HL-60 (cell line): ENCODE measurements at regions not wholly inside any gene's neighbourhood (a gene's known extent, or its start where the extent isn't known, plus 50 kb on each side); places are given as distances from the start of the nearest gene placed in this dataset.
"Not testable (repeated sequence)": the region's sequence is repeated elsewhere in the genome, so short reads cannot be mapped to it uniquely, and the experiment has no call there.

Source experiments
- GABPA ChIP-seq: IDR thresholded peaks from 2 replicates; pipeline ENCODE4 v1.6.1; 2012; ENCODE audit warnings: low read depth
- POLR2AphosphoS5 ChIP-seq: IDR thresholded peaks from 2 replicates; pipeline ENCODE4 v1.6.1; 2012; ENCODE audit warnings: low read depth
- TF ChIP-seq, protein P1 (sequence below): IDR thresholded peaks from one replicate; pipeline ENCODE4 v1.5.1; 2011; ENCODE audit warnings: low read length, control low read depth, inconsistent platforms; ENCODE audit not compliant: insufficient read depth
- TF ChIP-seq, protein P2 (sequence below): IDR thresholded peaks from 2 replicates; pipeline ENCODE4 v1.6.1; 2012; ENCODE audit warnings: low read depth; ENCODE audit not compliant: insufficient replicate concordance

DNA sequence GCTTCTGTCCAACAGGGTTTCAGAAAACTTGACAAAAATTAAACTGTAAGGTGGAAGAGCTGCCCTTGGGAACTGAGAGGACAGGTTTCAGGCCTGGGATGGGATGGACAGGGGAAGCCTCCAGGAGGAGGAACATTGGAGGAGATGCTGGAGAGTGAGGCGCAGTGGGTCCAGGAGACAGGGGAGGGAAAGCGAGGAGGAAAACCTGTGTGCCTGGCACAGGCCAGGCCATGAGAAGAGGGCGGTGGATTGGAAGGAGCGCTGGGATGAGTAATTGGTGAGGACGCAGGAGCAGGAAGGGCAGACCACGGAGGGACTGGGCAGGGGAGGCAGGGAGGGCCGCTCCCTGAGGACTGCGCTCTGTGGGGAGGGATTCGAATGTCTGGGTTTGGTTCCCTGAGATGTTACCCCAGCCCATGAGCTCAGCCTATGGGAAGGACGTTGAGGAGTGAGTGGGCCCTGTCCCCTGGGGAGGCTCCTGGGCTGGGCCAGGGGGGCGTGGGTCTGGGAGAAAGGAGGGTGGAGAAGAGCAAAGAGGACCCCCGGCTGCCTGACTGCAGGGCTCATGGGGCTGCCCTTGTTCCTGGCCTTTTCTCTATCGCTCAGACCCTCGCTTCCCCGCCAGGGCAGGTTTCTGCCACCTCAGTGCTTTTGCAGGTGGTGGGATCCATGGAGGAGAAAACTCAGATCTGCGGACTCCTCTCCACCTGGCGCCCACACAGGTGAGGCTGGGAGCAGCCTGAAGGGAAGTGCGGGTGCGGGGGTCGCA is 249.1 kb upstream of the NPAP1 start:
- TF ChIP-seq, protein P1, sequence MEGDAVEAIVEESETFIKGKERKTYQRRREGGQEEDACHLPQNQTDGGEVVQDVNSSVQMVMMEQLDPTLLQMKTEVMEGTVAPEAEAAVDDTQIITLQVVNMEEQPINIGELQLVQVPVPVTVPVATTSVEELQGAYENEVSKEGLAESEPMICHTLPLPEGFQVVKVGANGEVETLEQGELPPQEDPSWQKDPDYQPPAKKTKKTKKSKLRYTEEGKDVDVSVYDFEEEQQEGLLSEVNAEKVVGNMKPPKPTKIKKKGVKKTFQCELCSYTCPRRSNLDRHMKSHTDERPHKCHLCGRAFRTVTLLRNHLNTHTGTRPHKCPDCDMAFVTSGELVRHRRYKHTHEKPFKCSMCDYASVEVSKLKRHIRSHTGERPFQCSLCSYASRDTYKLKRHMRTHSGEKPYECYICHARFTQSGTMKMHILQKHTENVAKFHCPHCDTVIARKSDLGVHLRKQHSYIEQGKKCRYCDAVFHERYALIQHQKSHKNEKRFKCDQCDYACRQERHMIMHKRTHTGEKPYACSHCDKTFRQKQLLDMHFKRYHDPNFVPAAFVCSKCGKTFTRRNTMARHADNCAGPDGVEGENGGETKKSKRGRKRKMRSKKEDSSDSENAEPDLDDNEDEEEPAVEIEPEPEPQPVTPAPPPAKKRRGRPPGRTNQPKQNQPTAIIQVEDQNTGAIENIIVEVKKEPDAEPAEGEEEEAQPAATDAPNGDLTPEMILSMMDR = not testable (repeated sequence)
- not testable (repeated sequence) for TF ChIP-seq GABPA, POLR2AphosphoS5
- TF ChIP-seq, protein P2, sequence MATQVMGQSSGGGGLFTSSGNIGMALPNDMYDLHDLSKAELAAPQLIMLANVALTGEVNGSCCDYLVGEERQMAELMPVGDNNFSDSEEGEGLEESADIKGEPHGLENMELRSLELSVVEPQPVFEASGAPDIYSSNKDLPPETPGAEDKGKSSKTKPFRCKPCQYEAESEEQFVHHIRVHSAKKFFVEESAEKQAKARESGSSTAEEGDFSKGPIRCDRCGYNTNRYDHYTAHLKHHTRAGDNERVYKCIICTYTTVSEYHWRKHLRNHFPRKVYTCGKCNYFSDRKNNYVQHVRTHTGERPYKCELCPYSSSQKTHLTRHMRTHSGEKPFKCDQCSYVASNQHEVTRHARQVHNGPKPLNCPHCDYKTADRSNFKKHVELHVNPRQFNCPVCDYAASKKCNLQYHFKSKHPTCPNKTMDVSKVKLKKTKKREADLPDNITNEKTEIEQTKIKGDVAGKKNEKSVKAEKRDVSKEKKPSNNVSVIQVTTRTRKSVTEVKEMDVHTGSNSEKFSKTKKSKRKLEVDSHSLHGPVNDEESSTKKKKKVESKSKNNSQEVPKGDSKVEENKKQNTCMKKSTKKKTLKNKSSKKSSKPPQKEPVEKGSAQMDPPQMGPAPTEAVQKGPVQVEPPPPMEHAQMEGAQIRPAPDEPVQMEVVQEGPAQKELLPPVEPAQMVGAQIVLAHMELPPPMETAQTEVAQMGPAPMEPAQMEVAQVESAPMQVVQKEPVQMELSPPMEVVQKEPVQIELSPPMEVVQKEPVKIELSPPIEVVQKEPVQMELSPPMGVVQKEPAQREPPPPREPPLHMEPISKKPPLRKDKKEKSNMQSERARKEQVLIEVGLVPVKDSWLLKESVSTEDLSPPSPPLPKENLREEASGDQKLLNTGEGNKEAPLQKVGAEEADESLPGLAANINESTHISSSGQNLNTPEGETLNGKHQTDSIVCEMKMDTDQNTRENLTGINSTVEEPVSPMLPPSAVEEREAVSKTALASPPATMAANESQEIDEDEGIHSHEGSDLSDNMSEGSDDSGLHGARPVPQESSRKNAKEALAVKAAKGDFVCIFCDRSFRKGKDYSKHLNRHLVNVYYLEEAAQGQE = not testable (repeated sequence)
